Liver (tissue), 8 donors: ENCODE measurements at regions not wholly inside any gene's neighbourhood (a gene's known extent, or its start where the extent isn't known, plus 50 kb on each side); places are given as distances from the start of the nearest gene placed in this dataset.

Source experiments
- DNase-seq: peaks from one replicate; pipeline ENCODE4 v3.0.0-alpha.2; 2017; ENCODE audit warnings: low spot score
- H3K27ac ChIP-seq, 2 donors: one replicate each; pipeline ENCODE4 v1.7.0; 2013; ENCODE audit warnings: inconsistent platforms in 2 of 2, low read length in 2 of 2, control low read depth in 1 of 2, low read depth in 1 of 2, mild to moderate bottlenecking in 1 of 2
- H3K27me3 ChIP-seq, 4 donors: one replicate each; pipeline versions ENCODE4 v1.6.1 to v1.7.0; 2013; ENCODE audit warnings: low read length in 3 of 4, inconsistent platforms in 1 of 4, mild to moderate bottlenecking in 1 of 4, moderate library complexity in 1 of 4; ENCODE audit not compliant: control insufficient read depth in 4 of 4, insufficient read depth in 4 of 4
- H3K36me3 ChIP-seq, 4 donors: one replicate each; pipeline versions ENCODE4 v1.6.1 to v1.7.0; 2013; ENCODE audit warnings: low read length in 3 of 4, mild to moderate bottlenecking in 3 of 4, low read depth in 1 of 4, moderate library complexity in 1 of 4; ENCODE audit not compliant: control insufficient read depth in 4 of 4, insufficient read depth in 3 of 4
- H3K4me1 ChIP-seq, 4 donors: one replicate each; pipeline versions ENCODE4 v1.6.1 to v1.7.0; 2013; ENCODE audit warnings: low read length in 3 of 4, mild to moderate bottlenecking in 3 of 4, moderate library complexity in 1 of 4; ENCODE audit not compliant: control insufficient read depth in 4 of 4, insufficient read depth in 4 of 4
- H3K4me3 ChIP-seq, 3 donors: one replicate each; pipeline versions ENCODE4 v1.6.1 to v1.7.0; 2013; ENCODE audit warnings: low read length in 3 of 3, control low read depth in 1 of 3, low read depth in 1 of 3, mild to moderate bottlenecking in 1 of 3
- H3K9ac ChIP-seq, 2 donors: one replicate each; pipeline ENCODE4 v1.7.0; 2013; ENCODE audit warnings: low read length in 2 of 2, mild to moderate bottlenecking in 2 of 2, moderate library complexity in 2 of 2, control low read depth in 1 of 2, low read depth in 1 of 2
- H3K9me3 ChIP-seq, 4 donors: one replicate each; pipeline versions ENCODE4 v1.6.1 to v1.7.0; 2013; ENCODE audit warnings: low read length in 3 of 4; ENCODE audit not compliant: control insufficient read depth in 4 of 4
- EGR1 ChIP-seq, 2 donors: IDR thresholded peaks; 2 replicates each; pipeline ENCODE4 v1.6.1; 2016 to 2018; ENCODE audit warnings: antibody characterized with exemption in 2 of 2, low read depth in 2 of 2
- FOXA1 ChIP-seq: IDR thresholded peaks from 2 replicates; pipeline ENCODE4 v1.6.1; 2016; ENCODE audit warnings: antibody characterized with exemption
- FOXA2 ChIP-seq: IDR thresholded peaks from 2 replicates; pipeline ENCODE4 v1.6.1; 2016; ENCODE audit warnings: antibody characterized with exemption
- JUND ChIP-seq, 2 donors: IDR thresholded peaks; 2 replicates each; pipeline ENCODE4 v1.6.1; 2016; ENCODE audit warnings: antibody characterized with exemption in 2 of 2
- NR2F2 ChIP-seq: IDR thresholded peaks from 2 replicates; pipeline ENCODE4 v1.6.1; 2016; ENCODE audit warnings: antibody characterized with exemption
- RAD21 ChIP-seq, 2 donors: IDR thresholded peaks; 2 replicates each; pipeline ENCODE4 v1.6.1; 2016; ENCODE audit warnings: antibody characterized with exemption in 2 of 2, mild to moderate bottlenecking in 2 of 2
- RXRA ChIP-seq, 2 donors: IDR thresholded peaks; 2 replicates each; pipeline ENCODE4 v1.6.1; 2017 to 2018; ENCODE audit warnings: antibody characterized with exemption in 2 of 2, mild to moderate bottlenecking in 1 of 2
- TAF1 ChIP-seq: conservative IDR thresholded peaks from 2 replicates; pipeline ENCODE4 v1.6.1; 2016; ENCODE audit warnings: antibody characterized with exemption, mild to moderate bottlenecking
- YY1 ChIP-seq: IDR thresholded peaks from 2 replicates; pipeline ENCODE4 v1.6.1; 2016; ENCODE audit warnings: antibody characterized with exemption, mild to moderate bottlenecking
- WGBS: extraction: QIAGEN DNeasy Blood & Tissue Kit; methylation state at CpG from one replicate; pipeline ENCODE4 v1.1.7; 2013; 5-methylcytosine and 5-hydroxymethylcytosine counted together
- TF ChIP-seq, protein P1 (sequence below): fragments of 150-350 bp; IDR thresholded peaks from 2 replicates; pipeline ENCODE4 v1.5.1; 2017; ENCODE audit warnings: improper control_type of control experiment, low read depth, low read length; ENCODE audit not compliant: missing input control
- TF ChIP-seq, protein P2 (sequence below): IDR thresholded peaks from 2 replicates; pipeline ENCODE4 v1.6.1; 2016; ENCODE audit warnings: antibody characterized with exemption
- TF ChIP-seq, protein P3 (sequence below): IDR thresholded peaks from 2 replicates; pipeline ENCODE4 v1.6.1; 2016; ENCODE audit warnings: antibody characterized with exemption
- TF ChIP-seq, protein P4 (sequence below): IDR thresholded peaks from 2 replicates; pipeline ENCODE4 v1.6.1; 2016; ENCODE audit warnings: antibody characterized with exemption, mild to moderate bottlenecking
- donor health status: healthy.
- donor health status: healthy.
- donor health status: healthy.
- donor health status: healthy.
- donor health status: healthy.

DNA sequence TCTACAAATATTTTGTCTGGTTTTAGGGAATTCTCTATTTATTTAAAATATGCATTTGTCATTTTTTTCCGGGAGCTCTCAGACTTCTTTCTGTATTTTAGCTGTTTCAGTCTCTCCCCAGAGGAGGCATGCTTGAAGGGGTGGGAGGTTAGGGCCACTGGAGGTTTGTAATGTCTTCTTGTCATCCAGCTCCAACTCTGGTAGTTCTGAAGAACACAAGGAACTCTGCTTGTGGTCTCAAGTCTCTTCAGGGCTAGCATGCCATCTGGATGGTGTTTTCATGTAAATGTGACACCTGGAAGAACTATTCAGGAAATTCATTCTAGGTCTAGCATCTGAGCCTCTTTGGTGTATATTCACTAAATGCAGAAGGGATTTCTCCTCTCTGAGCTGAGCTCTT is 518.4 kb upstream of the DCC start:
- WGBS = 45% methylated on average over 1 of the region's 1 CpG
- no peak overlapping the region for H3K27ac ChIP-seq
- no peak overlapping the region for H3K9ac ChIP-seq
- TF ChIP-seq RXRA (IDR thresholded peaks at IDR 0.05) (no peak), FOXA1 (no peak), TAF1 (no peak), EGR1 (IDR thresholded peaks at IDR 0.05; ENCODE audit: low read depth in 2 of 2) (no peak), FOXA2 (no peak), NR2F2 (no peak), JUND (IDR thresholded peaks at IDR 0.05) (no peak)
- TF ChIP-seq, protein P1, sequence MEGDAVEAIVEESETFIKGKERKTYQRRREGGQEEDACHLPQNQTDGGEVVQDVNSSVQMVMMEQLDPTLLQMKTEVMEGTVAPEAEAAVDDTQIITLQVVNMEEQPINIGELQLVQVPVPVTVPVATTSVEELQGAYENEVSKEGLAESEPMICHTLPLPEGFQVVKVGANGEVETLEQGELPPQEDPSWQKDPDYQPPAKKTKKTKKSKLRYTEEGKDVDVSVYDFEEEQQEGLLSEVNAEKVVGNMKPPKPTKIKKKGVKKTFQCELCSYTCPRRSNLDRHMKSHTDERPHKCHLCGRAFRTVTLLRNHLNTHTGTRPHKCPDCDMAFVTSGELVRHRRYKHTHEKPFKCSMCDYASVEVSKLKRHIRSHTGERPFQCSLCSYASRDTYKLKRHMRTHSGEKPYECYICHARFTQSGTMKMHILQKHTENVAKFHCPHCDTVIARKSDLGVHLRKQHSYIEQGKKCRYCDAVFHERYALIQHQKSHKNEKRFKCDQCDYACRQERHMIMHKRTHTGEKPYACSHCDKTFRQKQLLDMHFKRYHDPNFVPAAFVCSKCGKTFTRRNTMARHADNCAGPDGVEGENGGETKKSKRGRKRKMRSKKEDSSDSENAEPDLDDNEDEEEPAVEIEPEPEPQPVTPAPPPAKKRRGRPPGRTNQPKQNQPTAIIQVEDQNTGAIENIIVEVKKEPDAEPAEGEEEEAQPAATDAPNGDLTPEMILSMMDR = no peak
- TF ChIP-seq, protein P2, sequence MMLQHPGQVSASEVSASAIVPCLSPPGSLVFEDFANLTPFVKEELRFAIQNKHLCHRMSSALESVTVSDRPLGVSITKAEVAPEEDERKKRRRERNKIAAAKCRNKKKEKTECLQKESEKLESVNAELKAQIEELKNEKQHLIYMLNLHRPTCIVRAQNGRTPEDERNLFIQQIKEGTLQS = no peak
- H3K4me1 ChIP-seq = no peaks in the 10 kb centered on the region
- H3K9me3 ChIP-seq = no peaks in the 10 kb centered on the region
- no peaks in the 10 kb centered on the region for H3K27me3 ChIP-seq
- H3K36me3 ChIP-seq = no peaks in the 10 kb centered on the region
- DNase-seq = no peak
- no peak overlapping the region for H3K4me3 ChIP-seq

DNA sequence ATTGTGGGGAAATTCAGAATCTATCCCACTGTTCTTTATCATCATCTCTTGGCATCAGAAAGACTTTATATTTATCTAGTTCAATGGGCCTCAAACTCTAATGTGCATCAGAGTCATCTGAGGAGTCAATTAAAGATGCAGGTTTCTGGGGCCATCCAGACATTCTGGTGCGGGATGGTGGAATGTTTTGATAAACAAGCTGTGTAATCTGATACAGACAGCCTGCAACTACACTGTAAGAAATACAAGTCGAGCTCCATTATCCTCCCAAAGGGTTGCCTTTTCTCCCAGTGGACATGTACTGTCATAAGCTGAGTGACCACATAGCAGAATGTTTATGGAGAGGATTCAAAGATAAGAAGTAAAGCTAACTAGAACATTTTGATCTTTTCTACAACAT is 515.3 kb upstream of the DCC start:
- no peak for DNase-seq
- Histone ChIP-seq H3K36me3 (no peaks in the 10 kb centered on the region), H3K4me1 (no peaks in the 10 kb centered on the region), H3K27me3 (no peaks in the 10 kb centered on the region), H3K9ac (no peak overlapping the region), H3K9me3 (no peaks in the 10 kb centered on the region), H3K4me3 (no peak overlapping the region), H3K27ac (no peak overlapping the region)
- WGBS = 45% methylated on average over 2 of the region's 2 CpGs
- no peak for TF ChIP-seq RAD21 (IDR thresholded peaks at IDR 0.05)
- TF ChIP-seq RXRA (IDR thresholded peaks at IDR 0.05) = no peak
- TF ChIP-seq, protein P3, sequence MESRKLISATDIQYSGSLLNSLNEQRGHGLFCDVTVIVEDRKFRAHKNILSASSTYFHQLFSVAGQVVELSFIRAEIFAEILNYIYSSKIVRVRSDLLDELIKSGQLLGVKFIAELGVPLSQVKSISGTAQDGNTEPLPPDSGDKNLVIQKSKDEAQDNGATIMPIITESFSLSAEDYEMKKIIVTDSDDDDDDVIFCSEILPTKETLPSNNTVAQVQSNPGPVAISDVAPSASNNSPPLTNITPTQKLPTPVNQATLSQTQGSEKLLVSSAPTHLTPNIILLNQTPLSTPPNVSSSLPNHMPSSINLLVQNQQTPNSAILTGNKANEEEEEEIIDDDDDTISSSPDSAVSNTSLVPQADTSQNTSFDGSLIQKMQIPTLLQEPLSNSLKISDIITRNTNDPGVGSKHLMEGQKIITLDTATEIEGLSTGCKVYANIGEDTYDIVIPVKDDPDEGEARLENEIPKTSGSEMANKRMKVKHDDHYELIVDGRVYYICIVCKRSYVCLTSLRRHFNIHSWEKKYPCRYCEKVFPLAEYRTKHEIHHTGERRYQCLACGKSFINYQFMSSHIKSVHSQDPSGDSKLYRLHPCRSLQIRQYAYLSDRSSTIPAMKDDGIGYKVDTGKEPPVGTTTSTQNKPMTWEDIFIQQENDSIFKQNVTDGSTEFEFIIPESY = no peak

DNA sequence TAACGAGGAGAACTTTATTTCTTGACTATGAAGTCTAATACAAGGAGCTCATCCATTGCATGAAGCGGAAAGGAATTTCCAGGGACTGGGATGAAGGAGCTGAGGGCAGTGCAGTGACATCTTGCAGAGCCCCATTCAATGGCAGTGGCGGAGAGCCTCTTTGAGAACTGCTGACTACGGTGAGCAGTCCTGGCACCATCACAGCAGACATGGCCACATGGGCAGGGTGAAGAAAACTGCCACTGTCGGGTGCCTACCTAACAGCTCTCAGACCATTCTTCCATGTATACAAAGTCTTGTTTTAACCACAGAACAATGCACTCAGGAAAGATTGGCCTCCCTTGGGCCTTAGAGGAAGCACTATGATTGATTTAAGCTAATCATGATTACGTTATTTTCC is 506.1 kb upstream of the DCC start:
- H3K36me3 ChIP-seq = no peaks in the 10 kb centered on the region
- H3K4me3 ChIP-seq = no peak overlapping the region
- no peak overlapping the region for H3K9ac ChIP-seq
- H3K4me1 ChIP-seq = no peaks in the 10 kb centered on the region
- no peak overlapping the region for H3K27ac ChIP-seq
- 73% methylated on average over 6 of the region's 6 CpGs for WGBS
- TF ChIP-seq, protein P4, sequence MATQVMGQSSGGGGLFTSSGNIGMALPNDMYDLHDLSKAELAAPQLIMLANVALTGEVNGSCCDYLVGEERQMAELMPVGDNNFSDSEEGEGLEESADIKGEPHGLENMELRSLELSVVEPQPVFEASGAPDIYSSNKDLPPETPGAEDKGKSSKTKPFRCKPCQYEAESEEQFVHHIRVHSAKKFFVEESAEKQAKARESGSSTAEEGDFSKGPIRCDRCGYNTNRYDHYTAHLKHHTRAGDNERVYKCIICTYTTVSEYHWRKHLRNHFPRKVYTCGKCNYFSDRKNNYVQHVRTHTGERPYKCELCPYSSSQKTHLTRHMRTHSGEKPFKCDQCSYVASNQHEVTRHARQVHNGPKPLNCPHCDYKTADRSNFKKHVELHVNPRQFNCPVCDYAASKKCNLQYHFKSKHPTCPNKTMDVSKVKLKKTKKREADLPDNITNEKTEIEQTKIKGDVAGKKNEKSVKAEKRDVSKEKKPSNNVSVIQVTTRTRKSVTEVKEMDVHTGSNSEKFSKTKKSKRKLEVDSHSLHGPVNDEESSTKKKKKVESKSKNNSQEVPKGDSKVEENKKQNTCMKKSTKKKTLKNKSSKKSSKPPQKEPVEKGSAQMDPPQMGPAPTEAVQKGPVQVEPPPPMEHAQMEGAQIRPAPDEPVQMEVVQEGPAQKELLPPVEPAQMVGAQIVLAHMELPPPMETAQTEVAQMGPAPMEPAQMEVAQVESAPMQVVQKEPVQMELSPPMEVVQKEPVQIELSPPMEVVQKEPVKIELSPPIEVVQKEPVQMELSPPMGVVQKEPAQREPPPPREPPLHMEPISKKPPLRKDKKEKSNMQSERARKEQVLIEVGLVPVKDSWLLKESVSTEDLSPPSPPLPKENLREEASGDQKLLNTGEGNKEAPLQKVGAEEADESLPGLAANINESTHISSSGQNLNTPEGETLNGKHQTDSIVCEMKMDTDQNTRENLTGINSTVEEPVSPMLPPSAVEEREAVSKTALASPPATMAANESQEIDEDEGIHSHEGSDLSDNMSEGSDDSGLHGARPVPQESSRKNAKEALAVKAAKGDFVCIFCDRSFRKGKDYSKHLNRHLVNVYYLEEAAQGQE = no peak
- TF ChIP-seq EGR1 (IDR thresholded peaks at IDR 0.05; ENCODE audit: low read depth in 2 of 2) (no peak), NR2F2 (no peak), YY1 (no peak)
- TF ChIP-seq, protein P1 = no peak
- DNase-seq = no peak
- H3K27me3 ChIP-seq = no peaks in the 10 kb centered on the region
- no peaks in the 10 kb centered on the region for H3K9me3 ChIP-seq
